ENCODE measurements at regions not wholly inside any gene's neighbourhood (a gene's known extent, or its start where the extent isn't known, plus 50 kb on each side); places are given as distances from the start of the nearest gene placed in this dataset.

DNA sequence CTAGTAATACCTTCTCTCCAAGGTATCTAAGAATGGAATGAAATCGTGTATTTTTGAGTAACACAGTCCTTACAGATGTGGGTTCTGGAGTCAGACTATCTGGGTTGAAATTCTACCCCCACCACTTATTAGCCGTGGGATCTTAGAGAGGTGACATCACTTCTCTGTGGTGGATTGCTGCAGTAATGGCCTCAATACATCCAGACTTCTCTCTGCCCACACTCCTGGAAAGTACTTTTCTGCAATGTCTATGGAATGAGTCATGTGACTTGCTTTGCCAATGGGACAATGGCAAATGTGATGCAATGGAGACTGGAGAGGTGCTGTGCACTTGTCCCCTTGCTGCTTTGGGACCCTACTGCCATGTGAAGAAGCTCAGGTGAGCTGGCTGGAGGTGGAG is 418.2 kb downstream of the HAPSTR1 start:
- Histone ChIP-seq H3K27me3 (replicated peaks; ENCODE audit: insufficient read depth) (no peaks in the 10 kb centered on the region), H3K4me1 (ENCODE audit: control insufficient read depth in 1 of 2, low read depth in 2 of 2) (no peaks in the 10 kb centered on the region), H3K9me3 (no peaks in the 10 kb centered on the region), H3K4me3 (no peak overlapping the region), H3K36me3 (no peaks in the 10 kb centered on the region), H3K27ac (no peak overlapping the region)
- TF ChIP-seq, protein P1, sequence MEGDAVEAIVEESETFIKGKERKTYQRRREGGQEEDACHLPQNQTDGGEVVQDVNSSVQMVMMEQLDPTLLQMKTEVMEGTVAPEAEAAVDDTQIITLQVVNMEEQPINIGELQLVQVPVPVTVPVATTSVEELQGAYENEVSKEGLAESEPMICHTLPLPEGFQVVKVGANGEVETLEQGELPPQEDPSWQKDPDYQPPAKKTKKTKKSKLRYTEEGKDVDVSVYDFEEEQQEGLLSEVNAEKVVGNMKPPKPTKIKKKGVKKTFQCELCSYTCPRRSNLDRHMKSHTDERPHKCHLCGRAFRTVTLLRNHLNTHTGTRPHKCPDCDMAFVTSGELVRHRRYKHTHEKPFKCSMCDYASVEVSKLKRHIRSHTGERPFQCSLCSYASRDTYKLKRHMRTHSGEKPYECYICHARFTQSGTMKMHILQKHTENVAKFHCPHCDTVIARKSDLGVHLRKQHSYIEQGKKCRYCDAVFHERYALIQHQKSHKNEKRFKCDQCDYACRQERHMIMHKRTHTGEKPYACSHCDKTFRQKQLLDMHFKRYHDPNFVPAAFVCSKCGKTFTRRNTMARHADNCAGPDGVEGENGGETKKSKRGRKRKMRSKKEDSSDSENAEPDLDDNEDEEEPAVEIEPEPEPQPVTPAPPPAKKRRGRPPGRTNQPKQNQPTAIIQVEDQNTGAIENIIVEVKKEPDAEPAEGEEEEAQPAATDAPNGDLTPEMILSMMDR (IDR thresholded peaks at IDR 0.05): no peak
- DNase-seq (ENCODE audit: low spot score): no peak
- no peak for ATAC-seq (ENCODE audit: insufficient number of reproducible peaks, low FRiP score, low read depth)

DNA sequence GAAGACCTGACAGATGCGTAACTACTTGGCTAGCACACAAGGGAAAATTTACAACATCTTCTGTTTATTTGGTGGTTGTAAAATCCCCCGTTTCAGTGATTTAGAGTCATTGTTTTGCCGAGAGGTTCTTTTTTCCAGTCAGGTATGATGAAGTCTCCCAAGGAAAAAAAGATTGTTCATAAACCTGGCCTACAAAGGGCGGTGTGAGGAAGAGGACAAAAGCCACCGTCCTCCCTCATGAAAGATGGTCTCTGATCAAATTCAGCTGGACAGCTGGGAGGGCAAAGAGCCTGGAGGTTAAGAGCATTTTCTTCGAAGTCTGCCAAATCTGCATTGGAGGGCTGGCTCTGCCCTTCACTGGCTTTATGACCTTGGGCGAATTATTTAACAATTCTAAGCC is 419.9 kb downstream of the HAPSTR1 start:
- ATAC-seq (ENCODE audit: insufficient number of reproducible peaks, low FRiP score, low read depth) (no peak), DNase-seq (ENCODE audit: low spot score) (no peak)
- no peak overlapping the region for H3K27ac ChIP-seq

DNA sequence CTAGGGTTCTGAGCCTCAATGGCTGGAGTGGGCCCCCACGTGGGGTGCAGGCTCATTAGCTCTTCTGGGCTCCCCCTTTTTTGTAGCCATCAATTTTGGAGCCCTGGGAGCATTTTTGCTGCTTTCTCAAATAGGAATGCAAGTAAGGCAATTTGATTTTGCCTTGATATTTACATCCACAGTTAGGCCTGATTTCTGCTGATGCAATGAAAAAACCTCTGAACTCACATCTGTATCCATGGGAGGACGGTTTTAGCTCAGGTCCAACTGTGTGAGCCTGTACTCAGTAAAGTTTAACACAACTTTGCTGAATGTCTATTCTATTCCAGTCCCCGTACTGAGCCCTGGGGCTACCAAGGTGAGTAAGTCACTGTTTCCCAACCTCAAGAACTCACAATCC is 425.0 kb downstream of the HAPSTR1 start:
- no peaks in the 10 kb centered on the region for H3K36me3 ChIP-seq
- no peaks in the 10 kb centered on the region for H3K9me3 ChIP-seq
- ATAC-seq (ENCODE audit: insufficient number of reproducible peaks, low FRiP score, low read depth): no peak
- DNase-seq (ENCODE audit: low spot score): no peak
- H3K4me3 ChIP-seq: no peak overlapping the region
- no peaks in the 10 kb centered on the region for H3K27me3 ChIP-seq (replicated peaks; ENCODE audit: insufficient read depth)
- no peak overlapping the region for H3K27ac ChIP-seq
- H3K4me1 ChIP-seq (ENCODE audit: control insufficient read depth in 1 of 2, low read depth in 2 of 2): no peaks in the 10 kb centered on the region
- TF ChIP-seq, protein P1 (IDR thresholded peaks at IDR 0.05): no peak

More for the DNA sequence above, 419.9 kb downstream of the HAPSTR1 start:
- Histone ChIP-seq H3K4me1 (ENCODE audit: control insufficient read depth in 1 of 2, low read depth in 2 of 2) (no peaks in the 10 kb centered on the region), H3K36me3 (no peaks in the 10 kb centered on the region), H3K27me3 (replicated peaks; ENCODE audit: insufficient read depth) (no peaks in the 10 kb centered on the region), H3K4me3 (no peak overlapping the region), H3K9me3 (no peaks in the 10 kb centered on the region)
- TF ChIP-seq, protein P1 (IDR thresholded peaks at IDR 0.05): no peak

DNA sequence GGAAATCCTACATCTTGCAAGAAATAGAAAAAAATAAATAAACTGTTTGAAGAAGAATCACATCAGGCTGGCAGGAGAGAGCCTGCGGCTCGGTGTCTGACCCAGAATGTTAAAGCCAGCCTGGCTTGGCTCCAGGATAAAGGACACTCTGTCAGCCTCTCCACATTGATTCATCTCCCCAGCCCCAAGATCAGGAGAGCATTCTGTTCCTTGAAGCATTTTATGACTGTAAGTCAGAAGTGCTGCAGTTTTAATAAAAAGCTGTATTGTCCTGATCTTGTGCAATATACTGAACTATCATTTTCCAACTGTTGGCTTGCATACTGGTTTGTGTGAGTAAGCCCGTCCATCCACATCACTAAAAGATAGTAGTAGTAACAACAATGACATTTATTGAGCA is 426.6 kb downstream of the HAPSTR1 start:
- TF ChIP-seq, protein P1 (IDR thresholded peaks at IDR 0.05): no peak
- Histone ChIP-seq H3K4me3 (no peak overlapping the region), H3K4me1 (ENCODE audit: control insufficient read depth in 1 of 2, low read depth in 2 of 2) (no peaks in the 10 kb centered on the region), H3K27me3 (replicated peaks; ENCODE audit: insufficient read depth) (no peaks in the 10 kb centered on the region), H3K9me3 (no peaks in the 10 kb centered on the region), H3K36me3 (no peaks in the 10 kb centered on the region), H3K27ac (no peak overlapping the region)
- ATAC-seq (ENCODE audit: insufficient number of reproducible peaks, low FRiP score, low read depth) (no peak), DNase-seq (ENCODE audit: low spot score) (no peak)

DNA sequence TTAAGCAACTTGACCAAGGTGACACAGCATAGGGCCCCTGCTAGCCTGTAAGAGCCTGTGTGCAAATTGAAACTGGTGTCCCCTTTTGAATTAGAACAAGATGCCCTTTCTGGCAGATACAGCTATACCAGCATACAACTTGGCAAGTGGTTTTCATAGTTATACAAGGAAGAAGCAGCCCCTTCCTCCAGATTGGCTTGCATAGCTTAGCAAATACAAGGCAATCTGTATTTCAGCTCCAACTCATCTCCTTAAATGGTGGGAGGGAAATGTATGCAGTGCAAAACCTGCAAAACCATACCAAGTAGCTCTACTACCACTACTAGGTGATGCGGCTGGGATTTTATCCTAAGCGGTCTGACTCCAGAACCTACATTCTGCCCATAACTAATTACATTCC is 427.1 kb downstream of the HAPSTR1 start:
- Histone ChIP-seq H3K4me3 (no peak overlapping the region), H3K36me3 (no peaks in the 10 kb centered on the region), H3K27ac (no peak overlapping the region), H3K27me3 (replicated peaks; ENCODE audit: insufficient read depth) (no peaks in the 10 kb centered on the region), H3K9me3 (no peaks in the 10 kb centered on the region), H3K4me1 (ENCODE audit: control insufficient read depth in 1 of 2, low read depth in 2 of 2) (no peaks in the 10 kb centered on the region)
- TF ChIP-seq, protein P1 (IDR thresholded peaks at IDR 0.05): no peak
- ATAC-seq (ENCODE audit: insufficient number of reproducible peaks, low FRiP score, low read depth) (no peak), DNase-seq (ENCODE audit: low spot score) (no peak)
